ENCODE measurements at regions not wholly inside any gene's neighbourhood (a gene's known extent, or its start where the extent isn't known, plus 50 kb on each side); places are given as distances from the start of the nearest gene placed in this dataset.

DNA sequence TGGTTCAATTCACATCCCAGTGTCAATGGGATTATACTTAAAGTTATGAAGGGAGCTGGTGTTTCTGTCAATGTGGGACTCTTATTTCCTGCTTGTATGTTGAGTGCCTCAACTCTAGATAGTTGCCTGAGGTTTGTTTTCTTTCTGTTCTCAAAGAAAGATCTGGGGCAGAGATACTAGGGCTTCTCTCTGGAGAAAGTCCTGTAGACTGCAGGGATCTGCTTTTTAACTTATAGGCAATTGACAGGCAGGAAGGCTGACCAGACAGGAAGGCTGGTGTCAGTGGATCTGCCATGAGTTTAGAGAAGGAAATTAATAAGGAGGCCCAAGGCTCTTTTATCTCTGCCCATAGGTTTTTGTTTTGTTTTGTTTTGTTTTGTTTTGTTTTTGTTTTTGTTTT, 64.0 kb upstream of the PRKX start:
- H3K27me3 ChIP-seq (ENCODE audit: control insufficient read depth in 1 of 2, insufficient read depth in 2 of 2, low read length in 2 of 2): no peaks in the 10 kb centered on the region
- peaks cover 0 to under 1% of the 10 kb centered on the region in 2 donors for H3K9me3 ChIP-seq (ENCODE audit: control insufficient read depth in 2 of 2, insufficient read depth in 1 of 2, low read depth in 1 of 2, low read length in 1 of 2)
- H3K4me3 ChIP-seq (ENCODE audit: low read depth in 1 of 2, low read length in 2 of 2): no peak overlapping the region
- no peak overlapping the region for H3K27ac ChIP-seq (ENCODE audit: low read depth in 2 of 2, low read length in 1 of 2)
- no peaks in the 10 kb centered on the region for H3K36me3 ChIP-seq (ENCODE audit: control insufficient read depth in 2 of 2, insufficient read depth in 2 of 2, low read length in 1 of 2)
- no peaks in the 10 kb centered on the region for H3K4me1 ChIP-seq (ENCODE audit: control insufficient read depth in 2 of 2, insufficient read depth in 2 of 2, low read length in 1 of 2)

- Histone ChIP-seq H3K4me1 (ENCODE audit: control insufficient read depth in 2 of 2, insufficient read depth in 2 of 2, low read length in 1 of 2) (no peaks in the 10 kb centered on the region), H3K27me3 (ENCODE audit: control insufficient read depth in 1 of 2, insufficient read depth in 2 of 2, low read length in 2 of 2) (no peaks in the 10 kb centered on the region), H3K9me3 (ENCODE audit: control insufficient read depth in 2 of 2, insufficient read depth in 1 of 2, low read depth in 1 of 2, low read length in 1 of 2) (no peaks in the 10 kb centered on the region), H3K4me3 (ENCODE audit: low read depth in 1 of 2, low read length in 2 of 2) (no peak overlapping the region), H3K27ac (ENCODE audit: low read depth in 2 of 2, low read length in 1 of 2) (no peak overlapping the region), H3K36me3 (ENCODE audit: control insufficient read depth in 2 of 2, insufficient read depth in 2 of 2, low read length in 1 of 2) (no peaks in the 10 kb centered on the region)
- 75 to 79% methylated on average over 3 of the region's 3 CpGs for WGBS, 2 donors
Measured at GRCh38 chrX:3771766-3772165, 58.3 kb upstream of the PRKX start.

GRCh38 chrX:3768881-3769280, 55.4 kb upstream of the PRKX start:
- H3K9me3 ChIP-seq (ENCODE audit: control insufficient read depth in 2 of 2, insufficient read depth in 1 of 2, low read depth in 1 of 2, low read length in 1 of 2): no peaks in the 10 kb centered on the region
- H3K27me3 ChIP-seq (ENCODE audit: control insufficient read depth in 1 of 2, insufficient read depth in 2 of 2, low read length in 2 of 2): no peaks in the 10 kb centered on the region
- no peaks in the 10 kb centered on the region for H3K36me3 ChIP-seq (ENCODE audit: control insufficient read depth in 2 of 2, insufficient read depth in 2 of 2, low read length in 1 of 2)
- H3K4me3 ChIP-seq (ENCODE audit: low read depth in 1 of 2, low read length in 2 of 2): no peak overlapping the region
- H3K4me1 ChIP-seq (ENCODE audit: control insufficient read depth in 2 of 2, insufficient read depth in 2 of 2, low read length in 1 of 2): no peaks in the 10 kb centered on the region
- H3K27ac ChIP-seq (ENCODE audit: low read depth in 2 of 2, low read length in 1 of 2): no peak overlapping the region
- WGBS, 2 donors: 77 to 79% methylated on average over 1 of the region's 1 CpG

Measured in esophagus (tissue), 2 donors.